T47D (cell line): ENCODE measurements at regions not wholly inside any gene's neighbourhood (a gene's known extent, or its start where the extent isn't known, plus 50 kb on each side); places are given as distances from the start of the nearest gene placed in this dataset.
"Not testable (repeated sequence)": the region's sequence is repeated elsewhere in the genome, so short reads cannot be mapped to it uniquely, and the experiment has no call there.

Experiments used
- DNase-seq, 2 experiments: peaks; one replicate each; pipeline versions ENCODE4 v3.0.0 to v3.0.0-alpha.2; 2011 to 2012; ENCODE audit warnings: low read depth in 1 of 2, low spot score in 1 of 2
- JUND ChIP-seq: IDR thresholded peaks from 2 replicates; pipeline ENCODE4 v1.6.1; 2012; ENCODE audit warnings: low read depth
- in situ Hi-C: cut with HindIII; loops from 2 replicates; pipeline ENCODE4 v1.10.0; 2016; ENCODE audit warnings: low sequenced_read_pairs, low pct_unique_long_range_greater_than_20kb

DNA sequence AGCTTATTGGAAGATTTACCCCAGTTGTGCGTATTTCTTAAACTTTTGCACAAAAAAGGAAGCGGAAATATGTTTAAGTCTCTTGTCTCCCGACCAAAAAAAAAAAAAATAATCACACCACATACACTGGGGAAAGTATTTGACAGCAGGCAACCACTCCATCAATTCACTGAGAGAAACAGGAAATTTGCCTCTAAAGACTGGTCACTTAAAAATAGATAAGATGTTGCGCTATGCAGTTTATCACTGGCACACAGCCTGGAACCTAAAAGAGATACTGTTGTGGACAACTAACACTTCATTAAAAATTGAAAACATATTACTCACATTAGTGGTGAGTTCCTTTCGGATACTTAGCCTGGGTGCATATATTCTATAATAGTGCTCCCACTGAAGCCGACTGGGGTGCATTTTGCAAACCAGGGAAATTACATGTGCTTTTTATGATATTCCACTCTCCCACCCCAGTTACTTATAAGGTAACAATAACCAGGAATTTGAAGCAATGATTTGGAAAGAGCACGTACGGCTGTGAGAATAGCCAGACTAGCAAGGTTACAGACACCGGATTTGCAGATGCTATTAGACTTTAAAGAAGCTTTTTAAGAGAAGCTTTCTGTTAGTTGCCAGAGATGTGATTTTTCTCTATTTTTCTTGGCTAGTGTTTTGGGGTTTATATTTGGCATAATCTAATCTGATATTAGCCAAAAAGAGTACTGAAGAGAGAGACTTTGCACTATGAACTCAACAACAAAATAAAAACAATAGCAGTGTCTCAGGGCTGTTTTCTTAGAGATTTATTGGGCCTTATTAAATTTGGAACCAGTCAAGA lies 311.5 kb downstream of the NOVA1 start:
- DNase-seq = no peak
- in situ Hi-C loops = no loop called here
- no peak for TF ChIP-seq JUND

DNA sequence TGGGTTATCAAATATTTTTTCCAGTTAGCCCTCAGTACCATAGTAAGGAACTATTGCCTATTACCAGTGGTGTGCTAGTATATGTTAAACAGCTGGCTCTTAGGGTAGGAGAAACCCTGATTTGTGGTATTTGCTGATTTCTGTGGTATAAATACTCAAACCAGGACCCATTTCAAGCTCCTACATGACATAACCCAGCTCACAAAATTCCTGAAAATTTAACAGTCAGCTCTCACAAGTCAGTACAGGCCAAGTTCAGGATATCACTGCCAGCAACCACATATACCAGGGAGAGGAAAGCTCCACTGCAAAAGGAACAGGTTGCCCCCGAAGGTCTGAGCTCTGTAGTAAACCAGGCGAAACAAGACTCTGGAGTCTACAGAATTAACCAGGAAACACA lies 315.3 kb downstream of the NOVA1 start:
- no peak for TF ChIP-seq JUND
- in situ Hi-C loops = no loop called here
- DNase-seq = no peak

- in situ Hi-C loops = not testable (repeated sequence)
Observed at GRCh38 chr14:26282011-26282410, 315.8 kb downstream of the NOVA1 start.

GRCh38 chr14:26281280-26281998 lies 316.4 kb downstream of the NOVA1 start:
- no peak for TF ChIP-seq JUND
- DNase-seq = peak; percentile 33 to 96
- in situ Hi-C loops = no loop called here

More at GRCh38 chr14:26282011-26282410, 315.8 kb downstream of the NOVA1 start:
- DNase-seq = peak in 1 of 2 experiments; percentile 37

DNA sequence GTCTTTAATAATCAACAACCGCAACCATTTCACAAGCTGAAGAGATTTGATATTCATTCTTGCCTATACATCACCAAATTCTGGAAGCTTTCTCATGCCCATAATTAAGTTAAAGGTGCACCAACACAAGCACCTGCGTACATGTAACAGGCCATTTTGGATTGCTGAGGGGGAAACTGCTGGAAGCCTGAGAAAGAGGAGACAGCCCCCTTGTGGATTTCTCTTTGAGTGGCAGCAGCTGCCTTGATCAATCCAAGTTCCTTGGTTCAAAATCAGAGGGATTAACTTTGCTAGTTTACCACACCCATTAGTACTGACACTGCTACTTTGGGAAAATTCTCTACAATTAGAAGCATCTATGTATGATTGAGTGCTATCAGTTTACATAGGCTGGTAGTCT lies 321.1 kb downstream of the NOVA1 start:
- peak in 1 of 2 experiments; percentile 74 for DNase-seq
- in situ Hi-C loops = no loop called here
- TF ChIP-seq JUND = no peak

DNA sequence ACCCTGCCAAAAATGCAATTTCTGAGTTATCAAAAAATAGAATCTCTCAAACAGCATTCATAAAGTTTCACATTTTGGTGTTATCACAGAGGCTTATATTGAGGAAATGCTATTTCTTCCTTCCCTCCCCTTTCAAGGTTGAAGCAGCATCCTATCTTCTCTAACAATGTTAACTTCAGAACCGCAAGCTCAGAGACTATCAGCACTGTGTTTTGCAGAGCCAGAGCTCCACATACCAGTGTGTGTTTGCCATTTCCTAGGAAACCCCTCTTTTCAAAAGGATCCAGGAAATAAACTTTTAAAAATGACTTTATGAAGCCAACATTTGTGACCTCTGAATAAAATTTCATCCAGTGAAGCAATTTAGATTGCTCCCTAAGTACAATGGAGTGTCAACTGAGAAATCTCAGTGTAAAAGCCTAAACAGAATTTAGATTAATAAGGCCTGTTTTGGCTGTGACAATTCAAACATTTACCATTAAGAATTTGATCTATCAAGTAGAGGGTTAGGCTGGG lies 332.6 kb downstream of the NOVA1 start:
- in situ Hi-C loops = no loop called here
- no peak for DNase-seq
- no peak for TF ChIP-seq JUND

GRCh38 chr14:26261368-26262122 lies 336.3 kb downstream of the NOVA1 start:
- TF ChIP-seq JUND = no peak
- in situ Hi-C loops = no loop called here
- no peak for DNase-seq

GRCh38 chr14:26255213-26255612 lies 342.6 kb downstream of the NOVA1 start:
- peak; percentile 39 to 75 for DNase-seq

DNA sequence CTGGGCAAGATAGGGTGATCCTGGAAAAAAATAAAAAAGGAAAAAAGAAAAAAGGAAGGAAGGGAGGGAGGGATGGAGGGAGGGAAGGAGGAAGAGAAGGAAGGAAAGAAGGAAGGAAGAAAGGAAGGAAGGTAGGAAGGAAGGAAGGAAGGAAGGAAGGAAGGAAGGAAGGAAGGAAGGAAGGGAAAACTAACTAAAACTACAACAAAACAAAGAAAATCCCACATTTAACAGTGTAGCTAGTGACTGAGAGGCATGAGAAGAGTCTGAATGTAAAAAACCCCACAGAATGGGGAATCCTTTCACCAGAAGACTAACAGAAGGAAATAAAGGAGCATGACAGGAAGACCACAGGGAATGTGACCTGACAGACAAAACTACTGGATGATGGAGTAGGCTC lies 345.7 kb downstream of the NOVA1 start:
- no peak for DNase-seq
- in situ Hi-C loops = no loop called here
- TF ChIP-seq JUND = no peak

More at GRCh38 chr14:26255213-26255612, 342.6 kb downstream of the NOVA1 start:
- in situ Hi-C loops = no loop called here
- no peak for TF ChIP-seq JUND

GRCh38 chr14:26233118-26233517 lies 364.7 kb downstream of the NOVA1 start:
- no peak for DNase-seq
- TF ChIP-seq JUND = no peak
- in situ Hi-C loops = no loop called here

GRCh38 chr14:26218861-26219260 lies 379.0 kb downstream of the NOVA1 start:
- no peak for DNase-seq
- in situ Hi-C loops = no loop called here
- no peak for TF ChIP-seq JUND

- in situ Hi-C loops = no loop called here
- DNase-seq = no peak
- no peak for TF ChIP-seq JUND
Observed at GRCh38 chr14:26217778-26218177, 380.1 kb downstream of the NOVA1 start.
